Upper lobe of left lung (tissue), 6 donors: ENCODE measurements at regions not wholly inside any gene's neighbourhood (a gene's known extent, or its start where the extent isn't known, plus 50 kb on each side); places are given as distances from the start of the nearest gene placed in this dataset.

Experiments
- ATAC-seq, 2 donors: fragments of 200-7000 bp; cut with Tn5 transposase; one replicate each; pipeline ENCODE4 v1.9.1; 2022; ENCODE audit warnings: mild to moderate bottlenecking in 2 of 2, moderate library complexity in 2 of 2; ENCODE audit not compliant: low FRiP score in 2 of 2
- DNase-seq, 2 donors: peaks; one replicate each; pipeline ENCODE4 v3.0.0-alpha.2; 2019 to 2020
- H3K27ac ChIP-seq, 4 donors: fragments of 200-600 bp; sonication (generic); one replicate each; pipeline ENCODE4 v1.5.1; 2016 to 2019
- H3K27me3 ChIP-seq, 4 donors: fragments of 200-600 bp; sonication (generic); one replicate each; pipeline ENCODE4 v1.5.1; 2017 to 2019
- H3K36me3 ChIP-seq, 4 donors: fragments of 200-600 bp; sonication (generic); one replicate each; pipeline ENCODE4 v1.5.1; 2016 to 2019
- H3K4me1 ChIP-seq, 4 donors: fragments of 200-600 bp; sonication (generic); one replicate each; pipeline ENCODE4 v1.5.1; 2018 to 2019
- H3K4me3 ChIP-seq, 4 donors: fragments of 200-600 bp; sonication (generic); one replicate each; pipeline ENCODE4 v1.5.1; 2017 to 2019; ENCODE audit warnings: mild to moderate bottlenecking in 2 of 4, moderate library complexity in 1 of 4
- H3K9me3 ChIP-seq, 4 donors: fragments of 200-600 bp; sonication (generic); one replicate each; pipeline ENCODE4 v1.5.1; 2018 to 2019
- CTCF ChIP-seq, 6 experiments: fragments of 450-650 bp in 4 of 6; fragments of 200-600 bp in 2 of 6; sonication (generic) in 2 of 6; IDR thresholded peaks; one replicate each; pipeline ENCODE4 v1.5.1; 2016 to 2019; ENCODE audit warnings: antibody characterized with exemption in 6 of 6
- EP300 ChIP-seq, 4 donors: sonication (generic); formaldehyde crosslinking; IDR thresholded peaks; one replicate each; pipeline ENCODE4 v1.5.1; 2017; ENCODE audit warnings: antibody characterized with exemption in 4 of 4, control low read depth in 2 of 4
- POLR2A ChIP-seq, 4 donors: fragments of 450-650 bp; IDR thresholded peaks; one replicate each; pipeline ENCODE4 v1.5.1; 2016 to 2017; ENCODE audit warnings: antibody characterized with exemption in 4 of 4, mild to moderate bottlenecking in 2 of 4
- POLR2AphosphoS5 ChIP-seq, 2 donors: sonication (generic); formaldehyde crosslinking; IDR thresholded peaks; one replicate each; pipeline ENCODE4 v1.5.1; 2017; ENCODE audit warnings: antibody characterized with exemption in 2 of 2
- whole genome bisulfite sequencing, 2 donors: methylation state at CpG; one replicate each; pipeline ENCODE4 v1.1.5; 2017 to 2018; 5-methylcytosine and 5-hydroxymethylcytosine counted together
- donor health status: DM: no; HTN: no; CAD: no; lungs with moderate emphysema.
- donor health status: DM: no; HTN: yes; CAD: no; lungs with severe emphysema.

GRCh38 chr20:40054311-40054710, 634.7 kb downstream of the MAFB start:
- no peak for ATAC-seq

GRCh38 chr20:40050596-40050995, 638.4 kb downstream of the MAFB start:
- H3K4me3 ChIP-seq, result no peak overlapping the region
- no peaks in the 10 kb centered on the region for H3K36me3 ChIP-seq
- no peaks in the 10 kb centered on the region for H3K27me3 ChIP-seq
- no peak overlapping the region for H3K27ac ChIP-seq
- no peaks in the 10 kb centered on the region for H3K9me3 ChIP-seq
- TF ChIP-seq POLR2A (IDR thresholded peaks at IDR 0.05) (no peak), EP300 (IDR thresholded peaks at IDR 0.05) (no peak)
- H3K4me1 ChIP-seq, result no peaks in the 10 kb centered on the region
- ATAC-seq, result no peak
- 83 to 86% methylated on average over 2 of the region's 2 CpGs for WGBS, 2 donors
- no peak for DNase-seq

More at GRCh38 chr20:40054311-40054710, 634.7 kb downstream of the MAFB start:
- H3K4me1 ChIP-seq, result no peaks in the 10 kb centered on the region
- H3K27me3 ChIP-seq, result no peaks in the 10 kb centered on the region
- TF ChIP-seq CTCF (IDR thresholded peaks at IDR 0.05) (no peak), POLR2A (IDR thresholded peaks at IDR 0.05) (no peak), POLR2AphosphoS5 (IDR thresholded peaks at IDR 0.05) (no peak), EP300 (IDR thresholded peaks at IDR 0.05) (no peak)
- no peak for DNase-seq
- no peak overlapping the region for H3K4me3 ChIP-seq
- H3K36me3 ChIP-seq, result no peaks in the 10 kb centered on the region
- no peaks in the 10 kb centered on the region for H3K9me3 ChIP-seq
- no peak overlapping the region for H3K27ac ChIP-seq
- WGBS, 2 donors, result 65 to 83% methylated on average over 4 of the region's 4 CpGs

GRCh38 chr20:40049854-40050253, 639.2 kb downstream of the MAFB start:
- no peak for TF ChIP-seq EP300 (IDR thresholded peaks at IDR 0.05)
- no peak for TF ChIP-seq POLR2A (IDR thresholded peaks at IDR 0.05)
- TF ChIP-seq POLR2AphosphoS5 (IDR thresholded peaks at IDR 0.05), result no peak
- TF ChIP-seq CTCF (IDR thresholded peaks at IDR 0.05), result no peak
- Histone ChIP-seq H3K27ac (no peak overlapping the region), H3K4me1 (no peaks in the 10 kb centered on the region), H3K27me3 (no peaks in the 10 kb centered on the region), H3K36me3 (no peaks in the 10 kb centered on the region), H3K9me3 (no peaks in the 10 kb centered on the region), H3K4me3 (no peak overlapping the region)
- no peak for DNase-seq
- ATAC-seq, result peak in 1 of 2 donors; percentile 64

GRCh38 chr20:40046703-40047102, 642.3 kb downstream of the MAFB start:
- no peaks in the 10 kb centered on the region for H3K27me3 ChIP-seq
- ATAC-seq (no peak), DNase-seq (no peak)
- no peak for TF ChIP-seq CTCF (IDR thresholded peaks at IDR 0.05)
- no peak for TF ChIP-seq POLR2A (IDR thresholded peaks at IDR 0.05)
- TF ChIP-seq POLR2AphosphoS5 (IDR thresholded peaks at IDR 0.05), result no peak
- no peak for TF ChIP-seq EP300 (IDR thresholded peaks at IDR 0.05)
- H3K4me1 ChIP-seq, result no peaks in the 10 kb centered on the region
- H3K4me3 ChIP-seq, result no peak overlapping the region
- no peaks in the 10 kb centered on the region for H3K9me3 ChIP-seq
- 84 to 94% methylated on average over 2 of the region's 2 CpGs for WGBS, 2 donors
- no peaks in the 10 kb centered on the region for H3K36me3 ChIP-seq
- H3K27ac ChIP-seq, result no peak overlapping the region

GRCh38 chr20:40037511-40037910, 651.5 kb downstream of the MAFB start:
- Histone ChIP-seq H3K4me1 (no peaks in the 10 kb centered on the region), H3K4me3 (no peak overlapping the region), H3K27me3 (no peaks in the 10 kb centered on the region), H3K27ac (no peak overlapping the region), H3K36me3 (no peaks in the 10 kb centered on the region), H3K9me3 (no peaks in the 10 kb centered on the region)
- ATAC-seq (no peak), DNase-seq (no peak)
- TF ChIP-seq POLR2A (IDR thresholded peaks at IDR 0.05) (no peak), EP300 (IDR thresholded peaks at IDR 0.05) (no peak), POLR2AphosphoS5 (IDR thresholded peaks at IDR 0.05) (no peak), CTCF (IDR thresholded peaks at IDR 0.05) (no peak)
- 68 to 78% methylated on average over 1 of the region's 1 CpG for WGBS, 2 donors
